ENCODE measurements at regions not wholly inside any gene's neighbourhood (a gene's known extent, or its start where the extent isn't known, plus 50 kb on each side); places are given as distances from the start of the nearest gene placed in this dataset.
"Not testable (repeated sequence)": the region's sequence is repeated elsewhere in the genome, so short reads cannot be mapped to it uniquely, and the experiment has no call there.

GRCh38 chr13:61878565-61878964 lies 462.9 kb upstream of the PCDH20 start:
- TF ChIP-seq CTCF (IDR thresholded peaks at IDR 0.05; ENCODE audit: insufficient read depth, low read depth, low read length); EZH2 (IDR thresholded peaks at IDR 0.05; ENCODE audit: insufficient read depth, low read length): not testable (repeated sequence)

Measured in astrocyte (in vitro differentiated cells and primary cell).